ENCODE measurements at regions not wholly inside any gene's neighbourhood (a gene's known extent, or its start where the extent isn't known, plus 50 kb on each side); places are given as distances from the start of the nearest gene placed in this dataset.

GRCh38 chr10:85524001-85524666, 842.5 kb downstream of the GRID1 start:
- Mint-ChIP-seq H3K4me1 (0 out of 3 replicates have a peak, but pooled peaks cover 2% of the 10 kb centered on the region), H3K9me3 (peaks cover 80% of the 10 kb centered on the region), H3K4me3 (no peak overlapping the region), H3K27me3 (ENCODE audit: insufficient read depth, low read depth, poor library complexity) (no peaks in the 10 kb centered on the region), H3K36me3 (ENCODE audit: low read depth) (peaks cover 18% of the 10 kb centered on the region), H3K27ac (no peak overlapping the region)
- Histone ChIP-seq H3F3A (replicated peaks; ENCODE audit: low read depth) (no peaks in the 10 kb centered on the region), H3K27ac (ENCODE audit: low read depth) (no peak overlapping the region), H3K9me2 (ENCODE audit: insufficient read depth) (no peaks in the 10 kb centered on the region), H3K4me3 (no peak overlapping the region), H2AFZ (no peak overlapping the region), H3K4me1 (ENCODE audit: insufficient read depth) (no peaks in the 10 kb centered on the region), H3K4me2 (no peak overlapping the region), H4K20me1 (replicated peaks; ENCODE audit: insufficient read depth) (no peaks in the 10 kb centered on the region), H3K27me3 (ENCODE audit: insufficient read depth) (no peaks in the 10 kb centered on the region), H3K36me3 (ENCODE audit: insufficient read depth) (no peaks in the 10 kb centered on the region), H3K79me2 (replicated peaks; ENCODE audit: insufficient read depth) (no peaks in the 10 kb centered on the region)
- no peak for DNase-seq (ENCODE audit: low spot score)
- TF ChIP-seq CREB1 (CRISPR knock-in tag; IDR thresholded peaks at IDR 0.05; ENCODE audit: low read depth) = no peak
- TF ChIP-seq CTCF (conservative IDR thresholded peaks at IDR 0.05; ENCODE audit: low read depth in 2 of 2) = no peak
- no peak for TF ChIP-seq ZNF331 (CRISPR knock-in tag; IDR thresholded peaks at IDR 0.05; ENCODE audit: low read depth)
- no peak for TF ChIP-seq REST (IDR thresholded peaks at IDR 0.05; ENCODE audit: unreplicated experiment)
- ATAC-seq = no peak

GRCh38 chr10:85527616-85528317, 838.8 kb downstream of the GRID1 start:
- H3K27ac ChIP-seq (ENCODE audit: low read depth) = no peak overlapping the region

More at GRCh38 chr10:85527616-85528317, 838.8 kb downstream of the GRID1 start:
- ATAC-seq = no peak
- Histone ChIP-seq H3K36me3 (ENCODE audit: insufficient read depth) (no peaks in the 10 kb centered on the region), H3K79me2 (replicated peaks; ENCODE audit: insufficient read depth) (no peaks in the 10 kb centered on the region), H2AFZ (no peak overlapping the region), H4K20me1 (replicated peaks; ENCODE audit: insufficient read depth) (no peaks in the 10 kb centered on the region), H3K27me3 (ENCODE audit: insufficient read depth) (no peaks in the 10 kb centered on the region), H3K9me2 (ENCODE audit: insufficient read depth) (no peaks in the 10 kb centered on the region), H3K4me1 (ENCODE audit: insufficient read depth) (no peaks in the 10 kb centered on the region), H3K4me2 (no peak overlapping the region), H3F3A (replicated peaks; ENCODE audit: low read depth) (no peaks in the 10 kb centered on the region), H3K4me3 (no peak overlapping the region)
- Mint-ChIP-seq H3K9me3 (peaks cover 87% of the 10 kb centered on the region), H3K27ac (no peak overlapping the region), H3K27me3 (ENCODE audit: insufficient read depth, low read depth, poor library complexity) (peaks cover 5% of the 10 kb centered on the region), H3K4me1 (peaks cover 15% of the 10 kb centered on the region), H3K4me3 (no peak overlapping the region), H3K36me3 (ENCODE audit: low read depth) (peaks cover 14% of the 10 kb centered on the region)
- no peak for DNase-seq (ENCODE audit: low spot score)
- no peak for TF ChIP-seq ZNF114 (CRISPR knock-in tag; IDR thresholded peaks at IDR 0.05)
- no peak for TF ChIP-seq ZNF331 (CRISPR knock-in tag; IDR thresholded peaks at IDR 0.05; ENCODE audit: low read depth)
- TF ChIP-seq ETS1 (IDR thresholded peaks at IDR 0.05) = no peak

Data from GM23338 (cell line).